ENCODE measurements at regions not wholly inside any gene's neighbourhood (a gene's known extent, or its start where the extent isn't known, plus 50 kb on each side); places are given as distances from the start of the nearest gene placed in this dataset.

- intact Hi-C loops (cut with micrococcal nuclease), result no loop called here
Observed at GRCh38 chr3:5553203-5553602, 365.7 kb downstream of the EDEM1 start.

GRCh38 chr3:5554245-5554747 lies 366.8 kb downstream of the EDEM1 start:
- H3K27ac ChIP-seq (ENCODE audit: low read depth in 1 of 2, low read length in 2 of 2), result no peak overlapping the region
- no peak overlapping the region for H3K27ac Mint-ChIP-seq
- no peaks in the 10 kb centered on the region for H3K36me3 ChIP-seq (replicated peaks in 1 of 2; ENCODE audit: control insufficient read depth in 1 of 2, insufficient read depth in 2 of 2, low read length in 2 of 2)
- no peak overlapping the region for H3K4me2 ChIP-seq (replicated peaks; ENCODE audit: extremely low read depth, low read length, poor library complexity, severe bottlenecking)
- H4K20me1 ChIP-seq (ENCODE audit: insufficient read depth, low read length), result no peaks in the 10 kb centered on the region
- H3K9me3 ChIP-seq (replicated peaks in 1 of 2; ENCODE audit: control insufficient read depth in 1 of 2, insufficient read depth in 1 of 2, low read length in 2 of 2), result peaks cover 0 to 5% of the 10 kb centered on the region in 2 donors
- no peak for DNase-seq
- H3K79me2 ChIP-seq (ENCODE audit: insufficient read depth, low read length), result no peaks in the 10 kb centered on the region
- H2AFZ ChIP-seq (ENCODE audit: insufficient read depth, low read depth, low read length, poor library complexity, severe bottlenecking), result no peak overlapping the region
- no peaks in the 10 kb centered on the region for H3K4me1 ChIP-seq (ENCODE audit: control insufficient read depth in 1 of 2, insufficient read depth in 2 of 2, low read length in 2 of 2)
- intact Hi-C loops (cut with micrococcal nuclease), result no loop called here
- no peak overlapping the region for H3K4me3 ChIP-seq (replicated peaks in 1 of 3; ENCODE audit: low read depth in 2 of 3, low read length in 3 of 3)
- no peak for TF ChIP-seq CTCF (IDR thresholded peaks at IDR 0.05)
- H3K27me3 ChIP-seq (ENCODE audit: control insufficient read depth in 2 of 2, insufficient read depth in 2 of 2, low read length in 2 of 2), result no peaks in the 10 kb centered on the region
- H3K36me3 Mint-ChIP-seq, result no peaks in the 10 kb centered on the region
- no peaks in the 10 kb centered on the region for H3K4me1 Mint-ChIP-seq
- no peaks in the 10 kb centered on the region for H3K27me3 Mint-ChIP-seq (ENCODE audit: low read depth in 3 of 3)
- no peak overlapping the region for H3K4me3 Mint-ChIP-seq
- H3K9me3 Mint-ChIP-seq, result peaks cover 0 to 6% (median 4%) of the 10 kb centered on the region in 7 donors
- H3K9ac ChIP-seq (ENCODE audit: insufficient read depth, low read length, poor library complexity, severe bottlenecking), result no peak overlapping the region

More at GRCh38 chr3:5553203-5553602, 365.7 kb downstream of the EDEM1 start:
- Histone ChIP-seq H3K36me3 (replicated peaks in 1 of 2; ENCODE audit: control insufficient read depth in 1 of 2, insufficient read depth in 2 of 2, low read length in 2 of 2) (no peaks in the 10 kb centered on the region), H3K9me3 (replicated peaks in 1 of 2; ENCODE audit: control insufficient read depth in 1 of 2, insufficient read depth in 1 of 2, low read length in 2 of 2) (peaks cover 0 to 7% of the 10 kb centered on the region in 2 donors), H3K79me2 (ENCODE audit: insufficient read depth, low read length) (no peaks in the 10 kb centered on the region), H3K4me2 (replicated peaks; ENCODE audit: extremely low read depth, low read length, poor library complexity, severe bottlenecking) (no peak overlapping the region), H3K4me3 (replicated peaks in 1 of 3; ENCODE audit: low read depth in 2 of 3, low read length in 3 of 3) (no peak overlapping the region), H4K20me1 (ENCODE audit: insufficient read depth, low read length) (no peaks in the 10 kb centered on the region), H2AFZ (ENCODE audit: insufficient read depth, low read depth, low read length, poor library complexity, severe bottlenecking) (no peak overlapping the region), H3K9ac (ENCODE audit: insufficient read depth, low read length, poor library complexity, severe bottlenecking) (no peak overlapping the region), H3K27ac (ENCODE audit: low read depth in 1 of 2, low read length in 2 of 2) (no peak overlapping the region), H3K4me1 (ENCODE audit: control insufficient read depth in 1 of 2, insufficient read depth in 2 of 2, low read length in 2 of 2) (no peaks in the 10 kb centered on the region), H3K27me3 (ENCODE audit: control insufficient read depth in 2 of 2, insufficient read depth in 2 of 2, low read length in 2 of 2) (no peaks in the 10 kb centered on the region)
- no peak for DNase-seq
- Mint-ChIP-seq H3K36me3 (no peaks in the 10 kb centered on the region), H3K27me3 (ENCODE audit: low read depth in 3 of 3) (no peaks in the 10 kb centered on the region), H3K9me3 (peaks cover 2 to 8% (median 4%) of the 10 kb centered on the region in 7 donors), H3K4me3 (no peak overlapping the region), H3K4me1 (no peaks in the 10 kb centered on the region), H3K27ac (no peak overlapping the region)
- no peak for TF ChIP-seq CTCF (IDR thresholded peaks at IDR 0.05)
- WGBS (ENCODE audit: insufficient coverage), result 100% methylated on average over 1 of the region's 8 CpGs
